OCI-LY3 (cell line): ENCODE measurements at regions not wholly inside any gene's neighbourhood (a gene's known extent, or its start where the extent isn't known, plus 50 kb on each side); places are given as distances from the start of the nearest gene placed in this dataset.

Experiments
- H2AFZ ChIP-seq: fragments of 200-600, 300-600 bp; shearing (Covaris generic); 2 replicates; pipeline ENCODE4 v1.6.0; 2014; ENCODE audit warnings: antibody characterized with exemption, low read depth, low read length
- H3K27ac ChIP-seq: fragments of 200-600, 300-600 bp; sonication (generic); 2 replicates; pipeline ENCODE4 v1.5.1; 2014; ENCODE audit warnings: mild to moderate bottlenecking, low read length, moderate library complexity, mixed read lengths
- H3K27me3 ChIP-seq: fragments of 200-600, 300-600 bp; sonication (generic); 2 replicates; pipeline ENCODE4 v1.6.1; 2014; ENCODE audit warnings: low read depth, low read length, mixed read lengths
- H3K36me3 ChIP-seq: fragments of 200-600, 300-600 bp; sonication (generic); replicated peaks from 2 replicates; pipeline ENCODE3; 2014; ENCODE audit warnings: low read depth, low read length, mixed read lengths
- H3K4me1 ChIP-seq: fragments of 300-600, 200-600 bp; sonication (generic); 2 replicates; pipeline ENCODE4 v1.6.1; 2014; ENCODE audit warnings: low read length, mixed read lengths
- H3K4me2 ChIP-seq: fragments of 200-600, 300-600 bp; sonication (generic); 2 replicates; pipeline ENCODE4 v1.6.1; 2014; ENCODE audit warnings: low read length, mixed read lengths
- H3K4me3 ChIP-seq: fragments of 300-600, 200-600 bp; sonication (generic); 2 replicates; pipeline ENCODE4 v1.5.1; 2014; ENCODE audit warnings: antibody characterized with exemption, mild to moderate bottlenecking, low read length, moderate library complexity
- H3K79me2 ChIP-seq: fragments of 300-600, 200-600 bp; shearing (Covaris generic); 2 replicates; pipeline ENCODE4 v1.6.1; 2014; ENCODE audit warnings: mild to moderate bottlenecking, low read length, mixed read lengths
- H3K9ac ChIP-seq: fragments of 300-600, 200-600 bp; shearing (Covaris generic); 2 replicates; pipeline ENCODE4 v1.6.0; 2014; ENCODE audit warnings: mild to moderate bottlenecking, low read length, moderate library complexity
- H3K9me3 ChIP-seq: fragments of 200-600, 300-600 bp; shearing (Covaris generic); 2 replicates; pipeline ENCODE4 v1.6.1; 2014; ENCODE audit warnings: low read length, mixed read lengths; ENCODE audit not compliant: insufficient read depth
- H4K20me1 ChIP-seq: fragments of 200-600, 300-600 bp; sonication (generic); 2 replicates; pipeline ENCODE4 v1.6.1; 2016; ENCODE audit warnings: low read length, mixed read lengths; ENCODE audit not compliant: insufficient read depth
- EZH2phosphoT487 ChIP-seq: fragments of 200-600 bp; shearing (Covaris generic); IDR thresholded peaks from 2 replicates; pipeline ENCODE4 v1.6.1; 2018; ENCODE audit warnings: antibody characterized with exemption, mixed run types, low read depth
- TF ChIP-seq, protein P1 (sequence below): fragments of 200-600, 300-600 bp; sonication (generic); IDR thresholded peaks from 2 replicates; pipeline ENCODE4 v1.5.1; 2014; ENCODE audit warnings: antibody characterized with exemption, low read length, low read depth

- Histone ChIP-seq H3K9ac (no peak overlapping the region), H3K4me3 (no peak overlapping the region), H3K79me2 (no peaks in the 10 kb centered on the region), H4K20me1 (no peaks in the 10 kb centered on the region), H3K4me2 (no peak overlapping the region), H3K36me3 (no peaks in the 10 kb centered on the region), H3K27me3 (no peaks in the 10 kb centered on the region), H3K4me1 (no peaks in the 10 kb centered on the region), H3K9me3 (no peaks in the 10 kb centered on the region), H3K27ac (no peak overlapping the region), H2AFZ (no peak overlapping the region)
- no peak for TF ChIP-seq EZH2phosphoT487
- TF ChIP-seq, protein P1, sequence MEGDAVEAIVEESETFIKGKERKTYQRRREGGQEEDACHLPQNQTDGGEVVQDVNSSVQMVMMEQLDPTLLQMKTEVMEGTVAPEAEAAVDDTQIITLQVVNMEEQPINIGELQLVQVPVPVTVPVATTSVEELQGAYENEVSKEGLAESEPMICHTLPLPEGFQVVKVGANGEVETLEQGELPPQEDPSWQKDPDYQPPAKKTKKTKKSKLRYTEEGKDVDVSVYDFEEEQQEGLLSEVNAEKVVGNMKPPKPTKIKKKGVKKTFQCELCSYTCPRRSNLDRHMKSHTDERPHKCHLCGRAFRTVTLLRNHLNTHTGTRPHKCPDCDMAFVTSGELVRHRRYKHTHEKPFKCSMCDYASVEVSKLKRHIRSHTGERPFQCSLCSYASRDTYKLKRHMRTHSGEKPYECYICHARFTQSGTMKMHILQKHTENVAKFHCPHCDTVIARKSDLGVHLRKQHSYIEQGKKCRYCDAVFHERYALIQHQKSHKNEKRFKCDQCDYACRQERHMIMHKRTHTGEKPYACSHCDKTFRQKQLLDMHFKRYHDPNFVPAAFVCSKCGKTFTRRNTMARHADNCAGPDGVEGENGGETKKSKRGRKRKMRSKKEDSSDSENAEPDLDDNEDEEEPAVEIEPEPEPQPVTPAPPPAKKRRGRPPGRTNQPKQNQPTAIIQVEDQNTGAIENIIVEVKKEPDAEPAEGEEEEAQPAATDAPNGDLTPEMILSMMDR = no peak
Measured at GRCh38 chr5:57675236-57675635, 192.6 kb upstream of the ACTBL2 start.

DNA sequence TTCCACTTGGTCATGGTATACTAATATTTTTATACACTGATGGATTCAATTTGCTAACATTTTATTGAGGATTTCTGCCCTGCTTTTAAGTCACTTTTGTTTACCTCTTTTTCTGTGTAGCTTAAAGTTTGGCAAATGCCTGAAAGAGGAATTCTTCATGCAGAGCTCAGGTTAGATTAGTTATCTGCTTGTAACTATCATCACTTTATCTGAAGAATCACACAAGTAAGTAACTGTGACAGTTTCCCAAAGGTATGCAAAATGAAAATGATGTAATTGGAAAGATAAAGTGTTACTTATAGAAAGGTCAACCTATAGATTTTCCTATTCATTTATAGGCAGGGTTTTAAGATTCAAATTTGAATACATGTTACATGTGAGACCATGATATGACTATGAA is 188.8 kb upstream of the ACTBL2 start:
- no peak overlapping the region for H2AFZ ChIP-seq
- H3K36me3 ChIP-seq = no peaks in the 10 kb centered on the region
- H3K4me2 ChIP-seq = no peak overlapping the region
- H3K4me1 ChIP-seq = no peaks in the 10 kb centered on the region
- no peaks in the 10 kb centered on the region for H3K79me2 ChIP-seq
- H3K27ac ChIP-seq = no peak overlapping the region
- no peaks in the 10 kb centered on the region for H3K9me3 ChIP-seq
- H4K20me1 ChIP-seq = no peaks in the 10 kb centered on the region
- H3K9ac ChIP-seq = no peak overlapping the region
- H3K27me3 ChIP-seq = no peaks in the 10 kb centered on the region
- H3K4me3 ChIP-seq = no peak overlapping the region
- TF ChIP-seq, protein P1 = no peak
- no peak for TF ChIP-seq EZH2phosphoT487

- Histone ChIP-seq H4K20me1 (no peaks in the 10 kb centered on the region), H3K4me2 (no peak overlapping the region), H3K27me3 (no peaks in the 10 kb centered on the region), H3K4me3 (no peak overlapping the region), H3K79me2 (no peaks in the 10 kb centered on the region), H2AFZ (no peak overlapping the region), H3K4me1 (no peaks in the 10 kb centered on the region), H3K9ac (no peak overlapping the region), H3K9me3 (no peaks in the 10 kb centered on the region), H3K27ac (no peak overlapping the region), H3K36me3 (no peaks in the 10 kb centered on the region)
- TF ChIP-seq EZH2phosphoT487 = no peak
- TF ChIP-seq, protein P1 = no peak
Measured at GRCh38 chr5:57666582-57666981, 184.0 kb upstream of the ACTBL2 start.

DNA sequence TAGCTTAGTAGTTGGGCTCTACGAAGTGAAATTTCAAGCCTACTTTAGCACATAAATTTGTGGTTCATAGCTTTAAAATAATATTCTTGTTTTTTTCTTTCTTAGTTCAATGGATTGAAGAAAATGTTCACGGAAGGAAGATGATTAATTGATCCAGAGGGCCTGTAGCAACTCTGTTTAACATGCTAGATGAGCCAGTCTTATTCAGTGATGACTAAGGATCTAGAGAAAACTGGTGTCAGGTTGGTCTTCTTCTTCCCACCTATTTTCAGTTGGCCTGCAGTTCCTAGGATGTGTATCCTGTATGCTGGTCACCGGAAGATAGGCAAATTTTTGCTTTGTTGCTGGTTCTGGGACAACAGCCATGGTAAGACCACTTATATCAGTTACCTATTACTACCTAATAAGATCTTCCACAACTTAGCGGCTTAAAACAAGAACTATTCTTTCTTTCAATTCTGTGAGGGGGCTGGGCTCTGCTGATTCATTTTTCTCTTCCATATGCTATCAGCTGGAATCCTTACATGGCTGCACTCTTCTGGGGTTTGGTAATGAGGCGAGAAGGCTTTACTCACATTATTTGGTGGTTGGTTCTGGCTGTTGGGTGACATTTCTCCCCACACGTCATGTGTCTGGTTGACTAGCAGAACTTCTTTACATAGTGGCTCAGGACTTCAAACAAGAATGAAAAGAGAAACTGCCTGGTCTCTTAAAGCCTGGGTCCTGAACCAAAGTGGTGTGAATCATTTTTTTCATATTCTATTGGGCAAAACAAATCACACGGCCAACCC is 182.7 kb upstream of the ACTBL2 start:
- no peak overlapping the region for H3K4me3 ChIP-seq
- no peaks in the 10 kb centered on the region for H3K36me3 ChIP-seq
- no peak overlapping the region for H2AFZ ChIP-seq
- no peaks in the 10 kb centered on the region for H3K27me3 ChIP-seq
- no peak overlapping the region for H3K9ac ChIP-seq
- no peaks in the 10 kb centered on the region for H4K20me1 ChIP-seq
- TF ChIP-seq, protein P1 = no peak
- TF ChIP-seq EZH2phosphoT487 = no peak
- H3K9me3 ChIP-seq = no peaks in the 10 kb centered on the region
- H3K27ac ChIP-seq = no peak overlapping the region
- no peaks in the 10 kb centered on the region for H3K79me2 ChIP-seq
- H3K4me1 ChIP-seq = no peaks in the 10 kb centered on the region
- H3K4me2 ChIP-seq = no peak overlapping the region
